ENCODE measurements at regions not wholly inside any gene's neighbourhood (a gene's known extent, or its start where the extent isn't known, plus 50 kb on each side); places are given as distances from the start of the nearest gene placed in this dataset.

DNA sequence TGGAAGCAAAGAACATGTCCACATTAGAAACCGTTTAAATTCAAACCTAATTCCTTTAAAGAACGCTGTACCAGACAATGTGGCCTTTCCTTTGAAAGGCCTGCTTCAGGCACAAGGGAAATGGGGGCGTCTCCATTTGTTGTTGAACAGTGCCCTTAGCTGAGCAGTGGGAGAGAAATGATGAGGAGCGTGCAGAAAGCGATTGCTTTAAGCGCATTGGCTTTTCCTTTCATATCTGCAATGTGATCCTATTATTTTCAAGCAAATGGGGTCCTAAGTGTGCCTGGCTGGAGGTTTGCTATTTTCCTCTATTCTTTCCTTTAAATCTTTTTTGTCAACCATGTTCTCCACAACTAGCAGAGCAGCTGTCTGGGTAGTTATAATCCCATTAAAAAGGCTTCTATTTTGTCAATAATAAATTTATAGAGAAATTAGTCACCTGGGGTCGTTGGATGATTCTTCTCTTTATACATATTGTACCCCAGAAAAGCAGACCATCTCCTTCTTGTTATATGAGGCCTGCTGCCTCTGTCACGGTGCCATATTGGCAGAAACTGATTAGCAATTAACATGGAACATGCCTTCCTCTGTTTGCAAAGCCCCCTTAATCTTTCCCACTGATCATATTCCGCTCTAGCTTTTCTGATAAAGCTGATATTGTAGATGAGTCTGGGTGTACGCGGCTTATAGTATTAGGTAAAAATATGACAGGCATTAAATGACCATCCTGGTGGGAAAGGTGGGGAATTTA lies 151.1 kb upstream of the JAG1 start:
- Histone ChIP-seq H3K9me3 (ENCODE audit: low read depth) (no peaks in the 10 kb centered on the region), H3K27ac (no peak overlapping the region), H3K36me3 (no peaks in the 10 kb centered on the region), H3K4me3 (no peak overlapping the region), H3K27me3 (no peaks in the 10 kb centered on the region), H3K4me1 (ENCODE audit: low read depth) (no peaks in the 10 kb centered on the region)
- TF ChIP-seq, protein P1, sequence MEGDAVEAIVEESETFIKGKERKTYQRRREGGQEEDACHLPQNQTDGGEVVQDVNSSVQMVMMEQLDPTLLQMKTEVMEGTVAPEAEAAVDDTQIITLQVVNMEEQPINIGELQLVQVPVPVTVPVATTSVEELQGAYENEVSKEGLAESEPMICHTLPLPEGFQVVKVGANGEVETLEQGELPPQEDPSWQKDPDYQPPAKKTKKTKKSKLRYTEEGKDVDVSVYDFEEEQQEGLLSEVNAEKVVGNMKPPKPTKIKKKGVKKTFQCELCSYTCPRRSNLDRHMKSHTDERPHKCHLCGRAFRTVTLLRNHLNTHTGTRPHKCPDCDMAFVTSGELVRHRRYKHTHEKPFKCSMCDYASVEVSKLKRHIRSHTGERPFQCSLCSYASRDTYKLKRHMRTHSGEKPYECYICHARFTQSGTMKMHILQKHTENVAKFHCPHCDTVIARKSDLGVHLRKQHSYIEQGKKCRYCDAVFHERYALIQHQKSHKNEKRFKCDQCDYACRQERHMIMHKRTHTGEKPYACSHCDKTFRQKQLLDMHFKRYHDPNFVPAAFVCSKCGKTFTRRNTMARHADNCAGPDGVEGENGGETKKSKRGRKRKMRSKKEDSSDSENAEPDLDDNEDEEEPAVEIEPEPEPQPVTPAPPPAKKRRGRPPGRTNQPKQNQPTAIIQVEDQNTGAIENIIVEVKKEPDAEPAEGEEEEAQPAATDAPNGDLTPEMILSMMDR (IDR thresholded peaks at IDR 0.05; ENCODE audit: low read depth, low read length), result no peak
- no peak for DNase-seq (ENCODE audit: low read depth in 1 of 2, low spot score in 1 of 2)

DNA sequence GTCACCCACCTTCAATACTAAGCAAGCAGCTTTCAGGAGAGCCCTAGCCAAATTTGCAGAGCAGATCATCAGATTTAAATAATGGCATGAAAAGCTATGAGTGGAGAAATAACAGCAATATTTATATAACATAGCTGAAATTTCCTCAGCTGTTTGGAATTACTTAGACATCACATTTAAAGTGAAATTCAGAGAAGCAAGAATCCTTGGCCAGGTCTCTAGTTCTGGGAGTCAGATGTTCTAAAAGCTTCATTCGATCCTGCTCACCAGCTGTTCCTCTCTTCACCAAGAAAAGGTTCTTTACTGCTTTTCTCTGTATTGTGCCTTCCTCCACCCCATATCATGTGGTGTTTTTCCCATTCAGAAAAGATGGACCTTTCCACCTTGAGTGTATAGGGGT lies 152.3 kb upstream of the JAG1 start:
- no peak for DNase-seq (ENCODE audit: low read depth in 1 of 2, low spot score in 1 of 2)

DNA sequence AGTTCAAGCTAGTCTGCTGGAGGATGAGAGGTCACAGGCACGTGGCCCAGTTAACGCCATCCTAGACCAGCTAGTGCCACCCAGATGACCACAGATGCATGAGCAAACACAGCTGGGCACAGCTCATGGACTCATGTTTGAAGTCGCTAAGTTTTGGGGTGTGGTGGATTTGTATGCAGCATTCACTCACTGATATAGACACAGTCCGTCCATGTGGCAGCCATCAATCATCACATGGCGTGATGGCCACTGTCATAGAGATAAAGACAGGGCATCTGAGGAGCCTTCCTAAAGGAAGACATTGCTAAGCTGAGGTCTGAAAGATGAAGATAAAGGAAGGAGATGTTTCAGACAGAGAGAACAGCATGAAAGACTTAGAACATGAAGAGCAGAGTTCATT lies 154.4 kb upstream of the JAG1 start:
- no peak overlapping the region for H3K27ac ChIP-seq
- H3K4me3 ChIP-seq, result no peak overlapping the region
- TF ChIP-seq, protein P1 (IDR thresholded peaks at IDR 0.05; ENCODE audit: low read depth, low read length), result no peak
- DNase-seq (ENCODE audit: low read depth in 1 of 2, low spot score in 1 of 2), result no peak
- no peaks in the 10 kb centered on the region for H3K4me1 ChIP-seq (ENCODE audit: low read depth)
- H3K9me3 ChIP-seq (ENCODE audit: low read depth), result no peaks in the 10 kb centered on the region
- H3K27me3 ChIP-seq, result no peaks in the 10 kb centered on the region
- H3K36me3 ChIP-seq, result no peaks in the 10 kb centered on the region

More for the DNA sequence above, 152.3 kb upstream of the JAG1 start:
- no peaks in the 10 kb centered on the region for H3K27me3 ChIP-seq
- no peaks in the 10 kb centered on the region for H3K36me3 ChIP-seq
- H3K27ac ChIP-seq, result no peak overlapping the region
- H3K4me1 ChIP-seq (ENCODE audit: low read depth), result no peaks in the 10 kb centered on the region
- no peaks in the 10 kb centered on the region for H3K9me3 ChIP-seq (ENCODE audit: low read depth)
- H3K4me3 ChIP-seq, result no peak overlapping the region
- TF ChIP-seq, protein P1 (IDR thresholded peaks at IDR 0.05; ENCODE audit: low read depth, low read length), result no peak

DNA sequence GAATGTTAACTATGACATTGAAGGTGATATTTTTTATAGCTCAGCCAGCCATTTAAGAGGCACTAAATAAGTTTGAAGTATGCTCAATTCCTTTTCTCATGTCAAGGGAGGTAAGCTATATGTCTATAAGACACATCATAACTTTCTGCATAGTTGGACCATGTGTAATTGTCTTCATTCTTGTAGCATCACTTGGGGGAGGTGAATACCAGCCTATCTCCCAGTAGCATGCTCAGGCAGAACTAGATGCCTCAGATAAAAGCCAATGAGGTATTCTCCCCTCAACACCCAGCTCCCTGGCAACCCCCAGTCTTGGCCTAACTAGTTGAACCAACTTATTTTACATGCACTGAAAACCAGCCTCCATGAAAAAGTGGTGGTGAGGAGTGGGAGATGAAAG lies 158.3 kb upstream of the JAG1 start:
- TF ChIP-seq, protein P1 (IDR thresholded peaks at IDR 0.05; ENCODE audit: low read depth, low read length), result no peak
- H3K9me3 ChIP-seq (ENCODE audit: low read depth), result no peaks in the 10 kb centered on the region
- H3K4me3 ChIP-seq, result no peak overlapping the region
- no peaks in the 10 kb centered on the region for H3K4me1 ChIP-seq (ENCODE audit: low read depth)
- no peaks in the 10 kb centered on the region for H3K36me3 ChIP-seq
- no peak for DNase-seq (ENCODE audit: low read depth in 1 of 2, low spot score in 1 of 2)
- no peaks in the 10 kb centered on the region for H3K27me3 ChIP-seq
- H3K27ac ChIP-seq, result no peak overlapping the region

DNA sequence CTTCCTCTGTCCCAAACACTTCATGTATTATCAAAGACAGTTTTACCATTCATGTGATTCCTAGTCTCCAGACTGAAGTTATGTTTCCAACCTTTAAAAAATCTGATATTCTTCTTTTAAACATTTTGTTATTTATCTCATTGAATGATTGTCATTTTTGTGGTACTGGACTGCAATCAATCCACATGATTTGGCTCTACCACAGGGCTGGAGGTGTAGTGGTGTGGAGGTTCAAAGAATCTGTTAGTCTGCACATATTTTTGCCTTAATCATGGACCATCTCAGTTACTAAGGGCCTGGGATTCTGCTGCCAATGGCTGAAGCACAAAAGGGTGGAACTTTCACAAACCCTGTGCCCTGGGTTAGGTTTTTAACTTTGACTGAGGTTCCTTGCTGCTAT lies 164.1 kb upstream of the JAG1 start:
- Histone ChIP-seq H3K27me3 (no peaks in the 10 kb centered on the region), H3K9me3 (ENCODE audit: low read depth) (no peaks in the 10 kb centered on the region), H3K4me3 (no peak overlapping the region), H3K4me1 (ENCODE audit: low read depth) (no peaks in the 10 kb centered on the region), H3K27ac (no peak overlapping the region), H3K36me3 (no peaks in the 10 kb centered on the region)
- no peak for DNase-seq (ENCODE audit: low read depth in 1 of 2, low spot score in 1 of 2)
- TF ChIP-seq, protein P1 (IDR thresholded peaks at IDR 0.05; ENCODE audit: low read depth, low read length), result no peak
